Panc1 (cell line): ENCODE measurements at regions not wholly inside any gene's neighbourhood (a gene's known extent, or its start where the extent isn't known, plus 50 kb on each side); places are given as distances from the start of the nearest gene placed in this dataset.
"Not testable (repeated sequence)": the region's sequence is repeated elsewhere in the genome, so short reads cannot be mapped to it uniquely, and the experiment has no call there.

Experiments used
- ATAC-seq: fragments of 200-7000 bp; cut with Tn5 transposase; 2 replicates; pipeline ENCODE4 v1.9.1; 2020; ENCODE audit warnings: mild to moderate bottlenecking, moderate library complexity
- BruUV-seq: library from RNA; stranded (reverse); fragments of 400-500 nt; replicated peaks from 2 replicates; lab custom pipeline; 2021; lab: Mats Ljungman, UMichigan
- CTCF ChIA-PET: fragments of 300-600 bp; sonication (Branson Sonifier 250); formaldehyde crosslinking; loops from one replicate; lab custom pipeline; 2022; ENCODE audit warnings: antibody characterized with exemption; lab: Charles Lee
- POLR2A ChIA-PET: fragments of 300-600 bp; sonication (Branson Sonifier 250); formaldehyde crosslinking; loops from one replicate; lab custom pipeline; 2022; ENCODE audit warnings: antibody characterized with exemption; lab: Charles Lee
- DNase-seq: peaks from one replicate; pipeline ENCODE4 v3.0.0-alpha.2; 2010; ENCODE audit warnings: low read depth, low spot score
- H3K27ac ChIP-seq: 2 replicates; pipeline ENCODE4 v1.5.1; 2011; ENCODE audit warnings: mild to moderate bottlenecking, low read length, inconsistent platforms
- H3K27me3 ChIP-seq: fragments of 200-500 bp; sonication (Bioruptor generic); 2 replicates; pipeline ENCODE4 v1.6.0; 2014; ENCODE audit warnings: low read length, inconsistent platforms; ENCODE audit not compliant: control insufficient read depth, insufficient read depth
- H3K36me3 ChIP-seq: fragments of 200-500 bp; sonication (Bioruptor generic); 2 replicates; pipeline ENCODE4 v1.5.1; 2014; ENCODE audit warnings: inconsistent platforms, mild to moderate bottlenecking, low read length, moderate library complexity; ENCODE audit not compliant: control insufficient read depth, insufficient read depth
- H3K4me1 ChIP-seq: 2 replicates; pipeline ENCODE4 v1.5.1; 2011; ENCODE audit warnings: inconsistent platforms, mild to moderate bottlenecking, low read length, moderate library complexity; ENCODE audit not compliant: control insufficient read depth, insufficient read depth
- H3K4me3 ChIP-seq, 2 experiments: 2 replicates each; pipeline ENCODE4 v1.5.1; 2011 to 2012; ENCODE audit warnings: low read depth in 2 of 2, low read length in 2 of 2, mild to moderate bottlenecking in 2 of 2, inconsistent platforms in 1 of 2, moderate library complexity in 1 of 2
- H3K9me3 ChIP-seq: fragments of 200-500 bp; sonication (Bioruptor generic); 2 replicates; pipeline ENCODE4 v1.5.1; 2014; ENCODE audit warnings: low read depth, mild to moderate bottlenecking, inconsistent platforms, low read length, moderate library complexity; ENCODE audit not compliant: control insufficient read depth, insufficient read depth
- CTCF ChIP-seq: fragments of 450-650 bp; IDR thresholded peaks from 2 replicates; pipeline ENCODE4 v1.5.1; 2017; ENCODE audit warnings: mild to moderate bottlenecking
- POLR2AphosphoS5 ChIP-seq: IDR thresholded peaks from 2 replicates; pipeline ENCODE4 v1.6.1; 2012; ENCODE audit warnings: mild to moderate bottlenecking, low read depth, low read length, moderate library complexity
- REST ChIP-seq, 2 experiments: IDR thresholded peaks; 2 replicates each; pipeline ENCODE4 v1.6.1; 2011 to 2012; ENCODE audit warnings: low read depth in 2 of 2, control low read depth in 1 of 2, low read length in 1 of 2, mild to moderate bottlenecking in 1 of 2, moderate library complexity in 1 of 2; ENCODE audit not compliant: insufficient read depth in 1 of 2
- SIN3A ChIP-seq: IDR thresholded peaks from 2 replicates; pipeline ENCODE4 v1.6.1; 2012; ENCODE audit warnings: low read depth, mild to moderate bottlenecking, low read length, moderate library complexity, borderline replicate concordance; ENCODE audit not compliant: insufficient read depth
- TCF7L2 ChIP-seq: IDR thresholded peaks from 2 replicates; pipeline ENCODE4 v1.6.1; 2011; ENCODE audit warnings: mild to moderate bottlenecking, low read depth, low read length, inconsistent platforms
- in situ Hi-C: cut with HindIII; loops from 2 replicates; pipeline ENCODE4 v1.10.0; 2016; ENCODE audit warnings: low sequenced_read_pairs, low pct_unique_long_range_greater_than_20kb
- intact Hi-C: fragments of 100-400 bp; cut with micrococcal nuclease; formaldehyde crosslinking; loops from one replicate; pipeline ENCODE4 v1.10.0; 2022; ENCODE audit not compliant: unreplicated experiment

GRCh38 chr16:65807858-65808257, 558.6 kb upstream of the CDH5 start:
- ChIA-PET CTCF (no interaction called here), POLR2A (no interaction called here)
- no peak for DNase-seq

DNA sequence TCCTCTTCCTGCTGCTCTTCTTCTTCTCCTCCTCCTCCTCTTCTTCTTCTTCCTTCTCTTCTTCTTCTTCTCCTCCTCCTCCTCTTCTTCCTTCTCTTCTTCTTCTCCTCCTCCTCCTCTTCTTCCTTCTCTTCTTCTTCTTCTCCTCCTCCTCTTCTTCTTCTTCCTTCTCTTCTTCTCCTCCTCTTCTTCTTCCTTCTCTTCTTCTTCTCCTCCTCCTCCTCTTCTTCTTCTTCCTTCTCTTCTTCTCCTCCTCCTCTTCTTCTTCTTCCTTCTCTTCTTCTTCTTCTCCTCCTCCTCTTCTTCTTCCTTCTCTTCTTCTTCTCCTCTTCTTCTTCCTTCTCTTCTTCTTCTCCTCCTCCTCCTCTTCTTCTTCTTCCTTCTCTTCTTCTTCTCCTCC, 560.8 kb upstream of the CDH5 start:
- H3K27me3 ChIP-seq, H3K4me3 ChIP-seq, DNase-seq, intact Hi-C loops, H3K9me3 ChIP-seq, H3K27ac ChIP-seq, CTCF ChIA-PET, BruUV-seq, in situ Hi-C loops, H3K4me1 ChIP-seq, POLR2A ChIA-PET, H3K36me3 ChIP-seq, ATAC-seq: not testable (repeated sequence)

More at GRCh38 chr16:65807858-65808257, 558.6 kb upstream of the CDH5 start:
- no peaks in the 10 kb centered on the region for H3K36me3 ChIP-seq
- H3K27ac ChIP-seq: no peak overlapping the region
- BruUV-seq: no TSS peak
- no peaks in the 10 kb centered on the region for H3K9me3 ChIP-seq
- ATAC-seq: no peak
- no peaks in the 10 kb centered on the region; the same call in 1 of the 2 replicates for H3K27me3 ChIP-seq
- in situ Hi-C loops (no loop called here), intact Hi-C loops (no loop called here)
- TF ChIP-seq SIN3A: no peak
- no peak for TF ChIP-seq REST (IDR thresholded peaks at IDR 0.05; ENCODE audit: insufficient read depth in 1 of 2, low read depth in 2 of 2, low read length in 1 of 2)
- TF ChIP-seq POLR2AphosphoS5: no peak
- no peak for TF ChIP-seq CTCF
- no peak for TF ChIP-seq TCF7L2
- H3K4me1 ChIP-seq: no peaks in the 10 kb centered on the region
- H3K4me3 ChIP-seq: no peak overlapping the region

DNA sequence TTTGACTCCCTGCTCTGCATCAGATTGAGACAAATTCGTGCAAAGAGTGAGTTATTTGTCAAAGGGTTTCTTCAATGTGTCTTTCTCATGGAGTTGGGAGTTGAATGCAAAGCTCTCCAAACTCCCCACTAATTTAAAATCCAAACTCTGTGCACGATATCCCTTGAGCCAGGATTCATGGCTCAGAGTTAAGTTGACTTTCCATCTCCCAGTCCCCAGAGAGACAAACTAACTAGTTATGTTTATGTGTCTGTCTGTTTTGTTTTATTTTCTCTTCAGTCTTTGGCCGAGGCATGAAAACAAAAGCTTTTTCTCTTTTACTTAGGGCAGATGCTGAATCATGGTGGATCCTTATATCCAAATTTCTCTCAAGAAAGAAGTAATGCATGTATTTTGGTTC, 570.0 kb upstream of the CDH5 start:
- DNase-seq: no peak
- no peak overlapping the region for H3K27ac ChIP-seq
- intact Hi-C loops: no loop called here
- H3K27me3 ChIP-seq: no peaks in the 10 kb centered on the region
- H3K4me1 ChIP-seq: no peaks in the 10 kb centered on the region
- TF ChIP-seq REST (IDR thresholded peaks at IDR 0.05; ENCODE audit: insufficient read depth in 1 of 2, low read depth in 2 of 2, low read length in 1 of 2) (no peak), POLR2AphosphoS5 (no peak), SIN3A (no peak)
- in situ Hi-C loops: no loop called here
- no peak for ATAC-seq
- ChIA-PET POLR2A (no interaction called here), CTCF (no interaction called here)
- no peak overlapping the region for H3K4me3 ChIP-seq
- no peaks in the 10 kb centered on the region for H3K36me3 ChIP-seq
- BruUV-seq: no TSS peak
- no peaks in the 10 kb centered on the region for H3K9me3 ChIP-seq
